ENCODE measurements at regions not wholly inside any gene's neighbourhood (a gene's known extent, or its start where the extent isn't known, plus 50 kb on each side); places are given as distances from the start of the nearest gene placed in this dataset.

GRCh38 chr10:78798976-78799730 lies 269.6 kb upstream of the ZMIZ1 start:
- H2BK120ac ChIP-seq (ENCODE audit: low read depth, low read length): no peak overlapping the region
- no peak overlapping the region for H4K8ac ChIP-seq (ENCODE audit: low read depth, low read length)
- H3K36me3 ChIP-seq (ENCODE audit: control insufficient read depth, insufficient read depth, low read length): no peaks in the 10 kb centered on the region
- H3K9ac ChIP-seq (ENCODE audit: low read length): no peak overlapping the region
- H3K79me1 ChIP-seq (ENCODE audit: low read length): no peaks in the 10 kb centered on the region
- H3K4me1 ChIP-seq (ENCODE audit: control insufficient read depth, low read depth, low read length): no peaks in the 10 kb centered on the region
- no peak overlapping the region for H3K56ac ChIP-seq (ENCODE audit: low read length)
- H2AK5ac ChIP-seq (ENCODE audit: low read length): no peak overlapping the region
- WGBS (ENCODE audit: extremely low coverage, insufficient coverage, low lambda C conversion rate): no CpG with 5 or more reads among the region's 6 CpGs
- H4K5ac ChIP-seq (ENCODE audit: low read length): no peak overlapping the region
- no peak overlapping the region for H3K4me3 ChIP-seq (ENCODE audit: low read length)
- H3K23ac ChIP-seq (ENCODE audit: low read length): no peak overlapping the region
- H3K27ac ChIP-seq (ENCODE audit: low read depth, low read length): no peak overlapping the region
- H3K4me2 ChIP-seq (ENCODE audit: low read length): no peak overlapping the region
- no peak overlapping the region for H2BK15ac ChIP-seq (replicated peaks; ENCODE audit: low read depth)
- peak; percentile 18 for DNase-seq
- H3K27me3 ChIP-seq (ENCODE audit: insufficient read depth, low read length, poor library complexity): no peaks in the 10 kb centered on the region
- H3K4ac ChIP-seq (ENCODE audit: low read depth, low read length): no peak overlapping the region
- H3K79me2 ChIP-seq (ENCODE audit: control insufficient read depth, insufficient read depth, low read length): no peaks in the 10 kb centered on the region
- no peak overlapping the region for H2BK5ac ChIP-seq (ENCODE audit: low read length)
- no peak overlapping the region for H3K18ac ChIP-seq (ENCODE audit: low read length)

- no peak overlapping the region for H3K9ac ChIP-seq (ENCODE audit: low read length)
- H3K4me2 ChIP-seq (ENCODE audit: low read length): no peak overlapping the region
- H3K79me2 ChIP-seq (ENCODE audit: control insufficient read depth, insufficient read depth, low read length): no peaks in the 10 kb centered on the region
- H3K4me3 ChIP-seq (ENCODE audit: low read length): no peak overlapping the region
- no peak overlapping the region for H3K56ac ChIP-seq (ENCODE audit: low read length)
- H3K27ac ChIP-seq (ENCODE audit: low read depth, low read length): no peak overlapping the region
- WGBS (ENCODE audit: extremely low coverage, insufficient coverage, low lambda C conversion rate): no CpG with 5 or more reads among the region's 5 CpGs
- H2BK120ac ChIP-seq (ENCODE audit: low read depth, low read length): no peak overlapping the region
- no peak overlapping the region for H2BK15ac ChIP-seq (replicated peaks; ENCODE audit: low read depth)
- H2AK5ac ChIP-seq (ENCODE audit: low read length): no peak overlapping the region
- no peak overlapping the region for H3K23ac ChIP-seq (ENCODE audit: low read length)
- H2BK5ac ChIP-seq (ENCODE audit: low read length): no peak overlapping the region
- no peaks in the 10 kb centered on the region for H3K36me3 ChIP-seq (ENCODE audit: control insufficient read depth, insufficient read depth, low read length)
- no peak overlapping the region for H3K18ac ChIP-seq (ENCODE audit: low read length)
- no peak overlapping the region for H3K4ac ChIP-seq (ENCODE audit: low read depth, low read length)
- no peaks in the 10 kb centered on the region for H3K27me3 ChIP-seq (ENCODE audit: insufficient read depth, low read length, poor library complexity)
- no peaks in the 10 kb centered on the region for H3K79me1 ChIP-seq (ENCODE audit: low read length)
- H4K5ac ChIP-seq (ENCODE audit: low read length): no peak overlapping the region
- DNase-seq: no peak
- no peak overlapping the region for H4K8ac ChIP-seq (ENCODE audit: low read depth, low read length)
- no peaks in the 10 kb centered on the region for H3K4me1 ChIP-seq (ENCODE audit: control insufficient read depth, low read depth, low read length)
These were observed 268.8 kb upstream of the ZMIZ1 start for GRCh38 chr10:78800006-78800405.

DNA sequence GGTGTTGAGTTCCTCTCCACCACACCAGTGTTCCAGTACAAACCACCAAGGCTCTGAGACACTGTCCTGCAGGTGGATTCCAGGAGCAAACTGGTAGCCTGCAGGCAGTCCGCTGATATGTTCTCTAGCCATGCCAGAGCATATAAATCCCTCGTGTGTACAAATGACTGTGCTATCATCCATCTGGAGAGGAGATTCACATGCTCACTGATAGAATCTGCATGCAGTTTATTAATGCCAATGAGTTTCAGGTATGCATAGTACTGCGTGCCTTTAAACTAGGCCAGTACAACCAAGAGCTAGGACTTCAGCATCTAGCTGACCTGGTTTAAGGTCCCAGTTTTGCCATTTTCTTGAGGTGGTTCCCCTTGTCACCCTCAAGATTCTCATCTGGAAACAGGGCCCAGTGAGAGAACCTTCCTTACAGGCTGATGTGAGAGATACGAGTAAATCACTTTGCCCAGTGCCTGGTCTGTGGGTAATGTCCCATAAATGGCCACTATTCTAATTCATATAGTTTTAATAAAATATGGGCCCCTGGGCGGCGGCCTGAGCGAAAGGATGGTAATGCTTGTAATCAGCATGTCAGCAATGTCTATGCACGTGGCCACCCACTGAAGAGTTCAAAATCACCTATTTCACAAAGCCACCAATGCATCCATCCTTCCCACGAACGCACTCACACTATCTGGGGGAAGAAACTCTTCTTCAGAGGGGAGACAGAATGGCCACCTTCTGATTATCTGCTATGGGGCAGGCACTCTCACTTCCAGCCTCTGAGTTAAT lies 268.0 kb upstream of the ZMIZ1 start:
- Histone ChIP-seq H2BK15ac (replicated peaks; ENCODE audit: low read depth) (no peak overlapping the region), H2BK120ac (ENCODE audit: low read depth, low read length) (no peak overlapping the region), H2AK5ac (ENCODE audit: low read length) (no peak overlapping the region), H2BK5ac (ENCODE audit: low read length) (no peak overlapping the region), H3K4me2 (ENCODE audit: low read length) (no peak overlapping the region), H3K4ac (ENCODE audit: low read depth, low read length) (no peak overlapping the region), H3K56ac (ENCODE audit: low read length) (no peak overlapping the region), H4K8ac (ENCODE audit: low read depth, low read length) (no peak overlapping the region), H3K18ac (ENCODE audit: low read length) (no peak overlapping the region), H3K9ac (ENCODE audit: low read length) (no peak overlapping the region), H3K79me1 (ENCODE audit: low read length) (no peaks in the 10 kb centered on the region), H3K27ac (ENCODE audit: low read depth, low read length) (no peak overlapping the region), H3K27me3 (ENCODE audit: insufficient read depth, low read length, poor library complexity) (no peaks in the 10 kb centered on the region), H3K23ac (ENCODE audit: low read length) (no peak overlapping the region), H3K4me3 (ENCODE audit: low read length) (no peak overlapping the region), H3K4me1 (ENCODE audit: control insufficient read depth, low read depth, low read length) (no peaks in the 10 kb centered on the region), H3K79me2 (ENCODE audit: control insufficient read depth, insufficient read depth, low read length) (no peaks in the 10 kb centered on the region), H4K5ac (ENCODE audit: low read length) (no peak overlapping the region), H3K36me3 (ENCODE audit: control insufficient read depth, insufficient read depth, low read length) (no peaks in the 10 kb centered on the region)
- DNase-seq: no peak
- no CpG with 5 or more reads among the region's 10 CpGs for WGBS (ENCODE audit: extremely low coverage, insufficient coverage, low lambda C conversion rate)

DNA sequence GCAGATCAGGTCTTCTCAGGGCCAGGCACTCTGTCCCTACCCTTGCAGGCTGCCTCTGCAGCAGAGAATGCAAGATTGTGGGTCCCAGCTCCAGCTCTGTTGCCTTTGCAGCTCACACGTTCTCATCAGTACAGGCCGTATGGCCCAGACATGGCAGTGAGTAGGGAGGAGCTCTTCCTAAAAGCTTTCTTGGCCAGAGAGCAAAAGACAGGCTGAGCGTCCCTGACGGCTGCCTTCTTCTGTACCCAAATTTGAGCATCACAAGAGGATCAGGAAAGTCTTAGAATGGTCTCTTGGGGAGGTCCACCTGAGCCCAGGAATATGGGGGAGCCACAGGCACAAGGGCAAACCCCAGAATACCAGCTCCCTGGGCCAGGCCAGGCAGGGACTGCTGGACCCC lies 266.3 kb upstream of the ZMIZ1 start:
- H3K4me3 ChIP-seq (ENCODE audit: low read length): no peak overlapping the region
- no peak overlapping the region for H4K8ac ChIP-seq (ENCODE audit: low read depth, low read length)
- H3K4ac ChIP-seq (ENCODE audit: low read depth, low read length): no peak overlapping the region
- no peak overlapping the region for H3K23ac ChIP-seq (ENCODE audit: low read length)
- no peak overlapping the region for H2AK5ac ChIP-seq (ENCODE audit: low read length)
- H4K5ac ChIP-seq (ENCODE audit: low read length): no peak overlapping the region
- H3K27ac ChIP-seq (ENCODE audit: low read depth, low read length): no peak overlapping the region
- H2BK15ac ChIP-seq (replicated peaks; ENCODE audit: low read depth): no peak overlapping the region
- no peak overlapping the region for H3K18ac ChIP-seq (ENCODE audit: low read length)
- H3K27me3 ChIP-seq (ENCODE audit: insufficient read depth, low read length, poor library complexity): no peaks in the 10 kb centered on the region
- H3K56ac ChIP-seq (ENCODE audit: low read length): no peak overlapping the region
- H2BK5ac ChIP-seq (ENCODE audit: low read length): no peak overlapping the region
- WGBS (ENCODE audit: extremely low coverage, insufficient coverage, low lambda C conversion rate): no CpG with 5 or more reads among the region's 4 CpGs
- peaks cover 3% of the 10 kb centered on the region for H3K4me1 ChIP-seq (ENCODE audit: control insufficient read depth, low read depth, low read length)
- H3K36me3 ChIP-seq (ENCODE audit: control insufficient read depth, insufficient read depth, low read length): no peaks in the 10 kb centered on the region
- no peaks in the 10 kb centered on the region for H3K79me2 ChIP-seq (ENCODE audit: control insufficient read depth, insufficient read depth, low read length)
- no peak overlapping the region for H2BK120ac ChIP-seq (ENCODE audit: low read depth, low read length)
- no peak overlapping the region for H3K9ac ChIP-seq (ENCODE audit: low read length)
- H3K79me1 ChIP-seq (ENCODE audit: low read length): no peaks in the 10 kb centered on the region
- no peak overlapping the region for H3K4me2 ChIP-seq (ENCODE audit: low read length)
- DNase-seq: no peak

GRCh38 chr10:78802866-78803265 lies 265.9 kb upstream of the ZMIZ1 start:
- no peak overlapping the region for H3K4ac ChIP-seq (ENCODE audit: low read depth, low read length)
- no peak overlapping the region for H3K9ac ChIP-seq (ENCODE audit: low read length)
- H3K79me1 ChIP-seq (ENCODE audit: low read length): no peaks in the 10 kb centered on the region
- no peak overlapping the region for H3K4me2 ChIP-seq (ENCODE audit: low read length)
- H3K27me3 ChIP-seq (ENCODE audit: insufficient read depth, low read length, poor library complexity): no peaks in the 10 kb centered on the region
- no peak overlapping the region for H4K5ac ChIP-seq (ENCODE audit: low read length)
- H2BK120ac ChIP-seq (ENCODE audit: low read depth, low read length): no peak overlapping the region
- no peak overlapping the region for H3K27ac ChIP-seq (ENCODE audit: low read depth, low read length)
- no peaks in the 10 kb centered on the region for H3K36me3 ChIP-seq (ENCODE audit: control insufficient read depth, insufficient read depth, low read length)
- no peak overlapping the region for H2BK15ac ChIP-seq (replicated peaks; ENCODE audit: low read depth)
- no peak overlapping the region for H2BK5ac ChIP-seq (ENCODE audit: low read length)
- no CpG with 5 or more reads among the region's 11 CpGs for WGBS (ENCODE audit: extremely low coverage, insufficient coverage, low lambda C conversion rate)
- peaks cover 6% of the 10 kb centered on the region for H3K4me1 ChIP-seq (ENCODE audit: control insufficient read depth, low read depth, low read length)
- H3K18ac ChIP-seq (ENCODE audit: low read length): no peak overlapping the region
- no peak overlapping the region for H3K23ac ChIP-seq (ENCODE audit: low read length)
- H3K56ac ChIP-seq (ENCODE audit: low read length): no peak overlapping the region
- no peak overlapping the region for H2AK5ac ChIP-seq (ENCODE audit: low read length)
- H3K4me3 ChIP-seq (ENCODE audit: low read length): no peak overlapping the region
- H4K8ac ChIP-seq (ENCODE audit: low read depth, low read length): no peak overlapping the region
- DNase-seq: no peak
- H3K79me2 ChIP-seq (ENCODE audit: control insufficient read depth, insufficient read depth, low read length): no peaks in the 10 kb centered on the region

Measured in mesendoderm (in vitro differentiated cells).